HG03520 (cell line): ENCODE measurements at regions not wholly inside any gene's neighbourhood (a gene's known extent, or its start where the extent isn't known, plus 50 kb on each side); places are given as distances from the start of the nearest gene placed in this dataset.

Source experiments
- ATAC-seq: cut with Tn5 transposase; IDR thresholded peaks from one replicate; pipeline ENCODE4 v1.9.1; 2021; ENCODE audit warnings: mild to moderate bottlenecking, moderate library complexity; ENCODE audit not compliant: unreplicated experiment

DNA sequence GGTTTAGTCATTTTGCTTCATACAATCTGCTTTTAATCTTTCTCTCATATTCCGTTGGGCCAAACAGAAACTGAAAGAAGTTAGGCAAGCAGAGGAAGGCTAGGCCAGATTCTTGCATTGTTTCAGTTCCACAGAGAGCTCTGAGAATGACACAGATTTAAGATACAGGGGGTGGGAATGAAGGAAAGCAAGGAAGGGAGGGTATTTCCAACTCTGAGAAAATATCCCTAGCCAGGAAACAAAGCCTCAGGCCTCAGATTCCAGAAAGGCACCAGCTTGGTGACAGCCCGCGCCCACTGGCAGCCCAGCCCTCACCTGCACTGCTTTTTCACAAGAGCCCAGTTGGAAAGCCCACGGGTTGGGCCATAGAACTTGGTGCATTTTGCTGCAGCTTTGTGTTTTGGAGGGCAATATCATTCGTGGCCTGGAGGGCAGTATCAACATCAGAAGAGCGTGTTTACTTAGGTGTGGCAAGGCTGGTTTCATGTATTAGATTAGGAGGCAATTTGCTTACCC lies 63.5 kb downstream of the ENC1 start:
- ATAC-seq: no peak

DNA sequence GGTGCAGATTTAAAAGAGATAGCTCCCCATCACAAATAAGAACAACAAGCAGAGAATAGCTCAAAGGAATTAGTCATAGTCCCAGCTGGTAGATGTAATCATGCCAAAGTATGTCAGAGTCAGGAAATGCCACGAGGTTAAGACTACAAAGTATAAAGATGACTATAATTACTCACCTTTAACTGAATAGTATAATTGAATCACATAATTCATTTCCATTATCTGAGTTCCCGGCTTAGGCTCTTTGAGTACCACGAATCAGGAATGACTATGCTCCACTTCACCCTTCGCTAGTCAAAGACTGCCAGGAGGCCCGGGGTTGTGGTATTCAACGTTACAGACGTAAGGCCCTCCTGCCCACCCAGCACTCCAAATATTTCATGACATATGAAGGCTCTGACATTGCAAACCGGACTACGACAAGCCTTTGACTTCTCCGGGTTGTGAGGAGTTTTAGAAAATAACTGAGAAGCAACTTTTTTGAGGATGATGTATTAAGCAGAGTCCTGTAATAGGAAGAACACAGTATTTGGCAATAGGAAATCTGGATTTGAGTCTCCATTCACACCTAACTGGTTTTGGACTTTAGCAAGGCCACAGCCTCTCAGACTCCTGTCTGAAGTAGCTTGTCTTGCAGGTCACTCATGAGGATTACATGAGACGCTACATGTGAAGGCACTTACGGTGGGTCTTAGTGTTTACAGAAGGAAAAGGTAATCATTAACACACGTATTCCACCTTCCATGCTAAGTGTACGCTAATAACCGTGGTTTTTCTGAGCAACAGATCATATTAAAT lies 64.6 kb downstream of the ENC1 start:
- no peak for ATAC-seq

DNA sequence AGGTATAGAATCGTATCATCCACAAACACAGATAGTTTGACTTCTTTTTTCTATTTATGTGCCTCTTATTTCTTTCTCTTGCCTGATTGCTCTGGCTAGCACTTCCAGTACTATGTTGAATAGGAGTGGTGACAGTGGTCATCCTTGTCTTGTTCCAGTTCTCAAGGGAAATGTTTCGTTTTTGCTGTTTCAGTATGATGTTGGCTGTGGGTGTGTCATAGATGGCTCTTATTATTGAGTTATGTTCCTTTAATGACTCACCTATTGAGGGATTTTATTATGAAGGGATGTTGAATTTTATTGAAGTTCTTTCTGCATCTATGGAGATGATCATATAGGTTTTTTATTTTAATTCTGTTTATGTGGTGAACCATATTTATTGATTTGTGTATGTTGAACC lies 70.3 kb downstream of the ENC1 start:
- ATAC-seq: no peak

DNA sequence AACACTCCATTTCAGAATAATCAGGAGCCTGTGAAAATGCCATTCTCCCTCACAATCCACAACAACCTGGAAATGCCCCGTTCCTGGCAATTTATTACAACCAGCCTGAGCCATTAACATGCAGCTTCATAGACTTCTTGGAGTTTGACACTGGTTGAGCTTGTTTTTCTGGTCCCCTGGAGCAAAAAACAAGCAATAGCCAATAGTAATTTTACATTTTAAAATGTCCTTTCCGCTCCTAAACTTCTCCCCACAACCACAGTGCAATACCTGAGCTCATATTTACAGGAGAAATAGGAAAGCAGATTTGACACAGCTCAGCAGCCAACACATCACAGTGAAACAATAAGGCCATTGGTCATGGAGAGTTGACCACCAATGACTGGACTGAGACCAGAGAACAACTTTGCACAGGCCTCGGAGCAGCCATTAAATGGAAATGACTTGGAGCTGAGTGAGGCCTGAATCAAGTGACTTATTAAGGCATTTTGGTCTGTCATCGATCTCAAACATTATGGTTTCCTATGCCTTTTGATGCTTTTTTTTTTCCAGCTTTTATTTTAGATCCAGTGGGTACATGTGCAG lies 73.0 kb downstream of the ENC1 start:
- no peak for ATAC-seq

DNA sequence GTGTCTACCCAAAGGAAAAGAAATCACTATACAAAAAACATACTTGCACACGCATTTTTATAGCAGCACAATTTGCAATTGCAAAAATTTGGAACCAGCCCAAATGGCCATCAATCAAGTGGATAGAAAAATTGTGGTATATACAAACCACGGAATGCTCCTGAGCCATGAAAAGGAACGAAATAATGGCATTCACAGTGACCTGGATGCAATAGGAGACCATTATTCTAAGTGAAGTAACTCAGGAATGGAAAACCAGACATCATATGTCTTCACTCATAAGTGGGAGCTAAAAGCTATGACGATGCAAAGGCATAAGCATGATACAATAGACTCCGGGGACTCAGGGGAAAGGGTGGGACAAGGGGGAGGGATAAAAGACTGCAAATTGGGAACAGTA lies 78.4 kb downstream of the ENC1 start:
- no peak for ATAC-seq

DNA sequence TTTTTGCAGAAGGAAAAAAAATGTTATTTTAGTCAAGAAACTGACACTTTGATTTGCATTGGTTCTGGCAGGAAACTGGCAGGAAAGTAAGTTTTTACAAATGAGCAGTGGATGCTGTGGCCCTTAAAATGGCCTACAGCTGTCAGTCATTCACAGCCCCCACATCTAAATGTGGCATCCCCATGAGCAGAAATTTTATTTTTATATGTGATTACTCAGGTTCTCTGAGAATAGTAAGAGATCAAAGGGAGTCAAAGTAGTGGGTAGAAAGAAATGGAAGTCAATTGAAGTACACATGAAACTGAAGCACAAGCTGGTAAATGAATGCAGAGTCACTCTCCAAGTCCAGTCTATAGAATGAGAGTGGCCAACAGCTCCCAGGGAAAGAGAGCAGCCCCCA lies 80.3 kb downstream of the ENC1 start:
- ATAC-seq: no peak

DNA sequence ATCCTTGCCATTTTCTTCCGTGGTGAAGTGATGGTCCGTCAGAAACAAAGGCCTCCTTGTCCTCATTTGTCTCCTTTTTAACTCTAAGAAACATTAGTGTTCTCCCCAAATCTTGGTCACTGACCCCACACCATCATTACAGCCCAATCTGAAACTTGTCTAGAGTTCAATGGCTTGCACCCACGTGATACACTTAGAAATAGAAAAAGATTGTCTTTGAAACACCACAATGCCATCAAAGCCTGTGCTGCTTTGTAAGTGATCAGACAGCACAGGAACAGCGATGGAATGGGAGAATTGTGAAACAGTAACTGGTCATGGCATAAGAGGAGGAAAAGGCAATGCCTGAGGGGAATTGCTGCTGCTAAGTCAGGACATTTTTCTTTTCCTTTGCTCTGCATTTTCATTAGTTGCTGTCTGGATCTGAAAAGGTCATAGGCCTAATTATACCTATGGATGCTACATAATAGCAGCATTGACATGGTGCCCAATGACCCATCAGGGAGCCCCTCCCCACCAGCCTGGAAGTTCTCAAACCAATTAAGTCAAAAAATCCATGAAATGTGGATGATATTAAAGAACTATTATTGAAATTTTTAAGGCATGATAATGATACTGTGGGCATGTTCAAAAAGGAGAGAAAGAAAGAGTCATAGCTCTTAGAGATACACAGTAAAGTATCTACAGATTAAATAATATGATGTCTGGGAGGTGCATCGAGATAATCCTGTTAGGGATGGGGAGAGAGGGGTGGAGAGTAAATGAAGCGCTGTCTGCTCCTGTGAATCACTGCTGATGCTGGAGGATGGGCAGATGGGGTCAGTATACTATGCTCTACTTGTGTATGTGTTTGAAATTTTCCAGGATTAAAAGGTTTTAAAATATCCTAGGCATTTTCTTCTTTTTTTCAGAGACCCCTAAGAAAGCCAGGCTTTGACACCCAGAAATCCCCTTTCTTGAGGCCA lies 83.6 kb downstream of the ENC1 start:
- no peak for ATAC-seq

DNA sequence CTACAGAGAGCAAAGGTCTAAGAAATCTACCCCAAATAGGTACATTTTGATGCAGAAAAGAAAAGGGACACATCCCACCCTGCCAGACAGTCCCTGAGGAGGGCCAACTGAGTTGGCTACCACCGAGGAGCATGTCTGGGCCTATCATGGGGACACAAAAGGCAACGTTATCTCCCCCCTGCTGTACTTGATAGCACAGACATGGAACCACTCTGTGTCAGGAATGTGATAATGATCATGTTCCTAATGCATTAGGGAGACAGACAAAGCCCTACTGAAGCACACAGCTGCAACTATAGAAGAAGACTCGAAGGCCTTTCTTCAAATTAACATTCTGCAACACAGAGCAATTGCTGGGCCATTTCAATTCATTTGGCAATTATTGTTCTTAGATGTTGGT lies 84.5 kb downstream of the ENC1 start:
- ATAC-seq: no peak

DNA sequence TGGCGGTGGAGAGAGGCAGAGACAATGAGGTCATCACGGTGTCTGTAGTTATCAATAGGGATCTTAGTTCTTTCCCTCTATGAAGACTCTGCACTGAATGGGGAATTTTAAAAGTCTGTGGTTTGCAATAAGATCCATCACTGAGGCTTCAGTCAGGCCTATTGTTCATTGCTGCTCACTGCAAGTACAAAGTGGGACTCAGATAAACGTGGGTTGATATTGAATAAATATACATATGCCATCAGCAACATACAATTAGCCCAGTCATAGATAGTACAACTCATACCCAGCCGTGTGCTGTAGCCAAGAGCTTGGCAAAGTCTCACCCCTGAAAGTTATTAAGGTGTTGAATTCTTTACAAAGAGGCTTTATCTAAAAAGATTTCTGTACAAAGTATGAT lies 88.4 kb downstream of the ENC1 start:
- no peak for ATAC-seq

DNA sequence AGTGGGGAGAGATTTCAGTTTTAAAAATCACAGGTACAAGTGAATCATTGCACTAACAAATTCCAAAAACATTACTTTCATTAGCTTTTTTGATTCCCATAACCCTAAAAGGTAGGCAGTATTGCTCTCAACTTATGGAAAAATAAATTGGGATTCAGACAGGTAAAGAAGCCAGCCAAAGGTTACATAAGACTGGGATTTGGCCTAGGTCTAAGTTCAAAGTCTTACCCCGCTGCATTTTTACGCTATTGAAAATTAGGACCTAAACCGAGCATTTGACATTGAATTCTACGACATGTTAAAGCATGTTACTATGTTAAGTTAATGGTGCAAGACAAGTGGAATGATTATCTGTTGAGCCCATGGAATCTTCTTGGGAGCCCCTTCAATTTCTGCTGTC lies 89.6 kb downstream of the ENC1 start:
- ATAC-seq: no peak

DNA sequence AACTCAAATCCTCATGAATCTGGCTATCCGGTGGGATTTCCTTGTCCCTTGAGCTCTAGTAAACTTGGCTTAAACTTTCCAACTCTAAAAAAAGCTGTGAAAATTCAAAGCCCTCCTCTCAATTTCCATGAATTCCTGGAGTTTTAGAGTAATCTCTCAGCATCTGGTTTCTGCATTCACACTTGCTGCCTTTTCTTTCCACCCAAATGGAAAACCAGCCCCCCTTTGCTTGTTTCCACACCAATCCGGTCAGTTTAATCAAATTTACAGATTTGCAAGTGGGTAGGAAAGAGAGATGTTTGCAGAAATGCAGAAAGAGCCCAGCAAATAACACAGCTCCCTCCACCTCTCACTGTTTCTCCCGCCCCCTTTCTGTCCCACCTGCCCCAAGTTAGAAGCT lies 91.1 kb downstream of the ENC1 start:
- no peak for ATAC-seq

DNA sequence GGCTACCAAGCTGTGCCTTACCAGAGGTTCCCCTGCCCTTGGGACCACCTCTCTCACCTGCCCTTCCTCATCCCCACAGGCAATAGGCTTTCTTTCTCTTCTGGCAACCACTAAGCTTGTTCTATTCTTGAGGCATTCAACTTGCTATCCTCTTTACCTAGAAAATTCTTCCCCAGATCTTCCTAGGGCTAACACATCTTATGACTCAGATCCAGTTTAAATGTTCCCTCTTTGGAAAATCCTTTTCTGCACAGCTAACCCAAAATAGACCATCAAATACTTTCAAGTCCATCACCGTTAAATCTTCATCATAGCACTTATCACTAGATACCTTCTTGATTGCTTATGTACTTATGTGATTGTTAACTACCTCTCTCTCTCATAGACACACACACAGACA lies 93.7 kb downstream of the ENC1 start:
- no peak for ATAC-seq

DNA sequence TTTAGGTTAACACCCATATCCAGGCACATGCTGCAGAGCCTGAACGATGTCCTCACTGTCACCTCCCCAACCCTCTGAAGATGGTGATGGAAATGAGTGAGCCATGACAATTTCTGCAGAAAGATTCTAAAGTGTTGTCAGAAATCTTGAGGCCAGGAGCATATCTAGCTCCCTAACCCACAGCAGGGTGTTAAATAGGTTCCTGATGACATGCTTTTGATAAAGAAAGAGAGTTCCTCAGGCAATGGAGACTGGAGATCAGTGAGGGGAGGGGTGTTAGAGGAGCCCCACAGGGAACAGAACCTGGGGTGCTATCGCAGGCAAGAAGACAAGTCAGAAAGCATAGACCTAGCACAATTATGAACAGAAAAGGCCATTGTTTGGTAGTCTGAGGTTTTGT lies 95.7 kb downstream of the ENC1 start:
- ATAC-seq: no peak

DNA sequence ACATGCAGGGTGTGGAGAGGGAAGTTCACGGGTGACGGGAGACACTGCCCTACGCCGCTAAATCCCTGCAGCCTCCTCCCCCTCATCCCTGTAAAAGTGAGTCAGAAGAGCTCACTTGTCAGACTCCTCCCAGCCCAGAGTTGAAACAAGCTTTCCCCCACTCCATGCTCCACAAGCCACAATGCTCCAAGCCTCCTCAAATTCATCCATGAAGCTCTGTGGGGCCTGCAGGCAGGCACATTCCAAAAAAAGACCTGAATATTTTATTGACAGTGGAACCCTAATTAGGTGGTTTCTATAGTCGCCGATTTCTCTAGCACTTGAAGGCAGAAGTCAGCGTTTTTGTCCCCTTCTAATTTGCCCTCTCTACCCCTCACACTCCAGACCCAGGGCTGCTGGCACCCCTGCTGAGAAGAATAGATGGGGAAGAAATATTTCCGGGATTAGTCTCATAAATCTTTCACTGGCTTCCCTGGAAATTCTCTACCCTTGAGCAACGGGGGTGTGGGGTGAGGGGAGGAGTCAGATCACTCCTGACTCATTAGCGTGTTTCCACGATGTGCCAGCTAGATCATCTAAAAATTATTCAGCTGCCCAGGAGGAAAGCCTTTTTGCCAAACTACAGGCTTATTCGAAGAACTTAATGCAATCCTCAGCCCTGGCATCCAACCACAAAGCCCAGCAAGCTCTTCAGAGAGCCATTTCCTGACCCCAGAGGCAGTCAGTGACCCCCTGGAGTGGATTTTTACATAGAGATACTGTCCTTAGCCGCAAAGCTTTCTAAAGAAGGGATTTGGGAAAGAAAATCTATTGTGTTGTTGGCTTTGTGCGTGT lies 97.1 kb downstream of the ENC1 start:
- ATAC-seq: no peak

DNA sequence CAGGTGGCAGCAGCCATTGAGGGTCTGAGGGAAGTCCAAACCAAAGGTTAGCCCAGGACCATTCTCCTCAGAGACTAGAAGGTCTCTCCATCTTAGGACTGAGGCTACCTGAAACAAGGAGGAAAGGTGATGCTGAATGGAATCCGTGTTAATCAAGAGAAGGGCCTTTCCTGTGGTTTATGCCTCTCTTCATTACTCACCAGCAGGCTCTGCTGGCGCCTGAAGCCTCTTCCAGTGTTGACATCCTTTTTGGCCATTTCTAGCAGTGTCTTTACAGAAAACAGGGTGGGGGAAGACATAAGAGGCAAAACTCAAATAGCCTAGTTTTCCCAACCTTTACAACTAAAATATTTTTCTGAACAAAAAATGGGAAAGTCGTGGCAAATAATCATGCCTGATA lies 98.0 kb downstream of the ENC1 start:
- ATAC-seq: no peak

DNA sequence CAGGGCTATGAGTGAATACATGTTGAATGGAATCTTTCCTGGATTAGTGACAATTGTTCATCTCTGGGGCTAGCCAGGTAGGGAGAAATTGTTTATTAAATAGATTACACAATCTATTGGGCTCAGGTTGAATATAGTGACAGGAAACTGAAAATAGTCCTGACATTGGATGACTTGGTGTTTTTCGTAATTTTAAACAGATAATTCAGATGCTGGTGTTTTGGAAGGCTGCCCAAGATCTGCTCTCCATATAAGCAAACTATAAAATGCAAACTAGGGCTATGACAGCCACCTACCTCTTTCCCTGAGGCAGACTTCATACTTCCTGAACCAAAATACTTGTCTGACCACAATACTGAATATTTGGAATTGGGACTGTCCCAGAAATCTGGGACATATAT lies 99.1 kb downstream of the ENC1 start:
- no peak for ATAC-seq

DNA sequence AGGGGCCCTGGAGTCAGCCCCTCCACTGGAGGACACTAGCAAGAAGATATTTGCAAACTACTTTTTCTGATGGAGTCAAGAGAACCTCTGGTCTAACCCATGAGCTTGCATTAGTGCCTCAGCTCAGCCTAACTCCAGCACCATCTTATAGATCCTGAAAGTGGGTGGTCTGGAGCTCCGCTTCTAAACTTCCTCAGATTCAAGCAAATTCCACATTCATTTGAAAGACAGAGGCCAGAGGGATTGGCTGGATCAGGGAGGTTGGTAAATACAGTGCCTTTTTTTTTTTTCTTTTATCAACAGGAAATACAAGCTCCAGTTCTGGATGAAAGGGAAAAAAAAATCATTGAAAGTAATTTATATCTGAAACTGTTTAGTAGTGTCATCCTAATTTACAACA lies 99.9 kb downstream of the ENC1 start:
- ATAC-seq: no peak

DNA sequence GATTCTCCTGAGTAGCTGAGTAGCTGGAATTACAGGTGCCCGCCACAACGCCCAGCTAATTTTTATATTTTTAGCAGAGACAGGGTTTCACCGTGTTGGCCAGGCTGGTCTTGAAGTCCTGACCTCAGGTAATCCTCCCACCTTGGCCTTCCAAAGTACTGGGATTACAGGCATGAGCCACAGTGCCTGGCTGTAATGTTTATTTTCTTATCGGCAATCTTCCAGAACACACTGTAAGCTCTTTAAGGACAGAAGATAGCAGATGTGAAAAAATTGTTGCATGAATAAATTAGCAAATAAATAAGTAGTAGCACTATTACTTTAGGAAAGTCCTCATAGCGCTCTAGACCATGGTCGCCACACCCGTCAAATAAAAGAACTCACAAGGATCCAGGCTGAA lies 100.5 kb downstream of the ENC1 start:
- no peak for ATAC-seq

DNA sequence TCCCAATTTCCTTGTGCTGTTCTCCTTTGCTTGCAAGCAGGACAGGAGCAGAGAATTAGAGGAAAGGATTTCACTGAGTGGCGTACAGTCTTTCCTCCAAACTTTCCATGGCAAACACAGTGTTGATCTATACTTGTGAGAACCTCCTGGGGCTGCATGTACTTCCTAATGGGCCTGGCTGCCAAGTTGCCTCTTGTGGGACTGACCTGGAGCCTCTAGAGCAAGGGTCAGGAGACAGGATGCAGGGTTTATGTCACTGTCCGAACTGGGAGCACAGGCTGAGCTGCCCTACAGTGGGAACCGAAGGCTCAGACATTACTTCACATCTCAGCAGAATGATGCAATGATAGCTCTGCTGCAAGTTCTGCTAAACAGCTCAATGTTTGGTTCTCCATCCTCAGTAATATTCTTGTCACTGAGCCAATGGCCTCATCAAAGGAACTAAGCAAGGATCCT lies 102.3 kb downstream of the ENC1 start:
- ATAC-seq: no peak

DNA sequence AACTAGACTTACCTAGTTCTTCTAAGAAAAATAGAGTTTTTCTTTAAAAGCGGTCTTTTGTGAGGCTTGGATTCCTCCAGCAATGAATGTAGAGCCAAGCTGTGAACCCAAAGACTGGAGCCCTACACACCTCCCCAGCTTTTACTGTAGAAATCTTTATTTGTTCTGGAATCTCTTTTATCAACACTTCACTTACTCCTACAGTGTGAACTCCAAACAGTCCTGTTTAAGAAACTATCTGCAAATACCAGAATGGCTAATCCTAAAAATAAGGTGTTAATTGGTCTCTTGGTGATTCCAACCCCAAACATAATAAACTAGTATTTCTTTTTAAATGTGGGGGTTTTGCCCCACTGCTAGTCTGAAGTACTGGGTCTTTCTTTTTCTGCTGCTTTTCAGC lies 103.9 kb downstream of the ENC1 start:
- no peak for ATAC-seq

DNA sequence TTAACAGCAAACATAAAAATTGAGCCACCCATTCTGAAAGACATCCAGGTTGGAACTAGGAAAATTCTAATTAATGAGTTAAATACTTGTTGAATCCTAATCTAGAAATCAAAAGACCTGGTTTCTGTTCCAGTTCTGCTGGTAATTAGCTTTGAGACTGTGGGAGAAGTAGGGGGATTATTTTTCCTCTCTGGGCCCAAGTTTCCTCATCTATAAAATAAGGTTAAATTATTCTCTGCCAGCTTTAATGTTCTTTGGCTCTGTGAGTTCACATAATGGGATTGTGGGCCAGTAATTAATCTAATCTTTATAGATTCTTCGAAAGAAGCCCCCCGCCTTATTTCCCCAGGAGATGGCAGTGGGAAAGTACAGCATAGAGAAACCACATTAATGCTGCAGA lies 104.6 kb downstream of the ENC1 start:
- ATAC-seq: no peak
